Prostate gland (tissue), 2 donors: ENCODE measurements at regions not wholly inside any gene's neighbourhood (a gene's known extent, or its start where the extent isn't known, plus 50 kb on each side); places are given as distances from the start of the nearest gene placed in this dataset. TPM values are rescaled to one million over a fixed set of nuclear protein-coding genes. Genes with fewer than 3 reads are reported as not detected.
"Not testable (repeated sequence)": the region's sequence is repeated elsewhere in the genome, so short reads cannot be mapped to it uniquely, and the experiment has no call there.

ENCODE experiments used
- DNase-seq: peaks from one replicate; pipeline ENCODE4 v3.0.0-alpha.2; 2019; ENCODE audit warnings: low spot score
- H3K27ac ChIP-seq, 2 donors: fragments of 200-600 bp; sonication (generic); 2 replicates each; pipeline ENCODE4 v1.5.1; 2017 to 2019
- H3K27me3 ChIP-seq: fragments of 200-600 bp; sonication (generic); replicated peaks from 2 replicates; pipeline ENCODE4 v1.5.1; 2019; ENCODE audit not compliant: insufficient read depth
- H3K36me3 ChIP-seq, 2 donors: fragments of 200-600 bp; sonication (generic); 1 replicate in 1 of 2; 2 replicates in 1 of 2; pipeline versions ENCODE4 v1.5.1 to v1.8.1; 2017 to 2019
- H3K4me1 ChIP-seq: fragments of 200-600 bp; sonication (generic); replicated peaks from 2 replicates; pipeline ENCODE4 v1.5.1; 2019
- H3K4me3 ChIP-seq, 2 donors: fragments of 200-600 bp; sonication (generic); 2 replicates each; pipeline ENCODE4 v1.5.1; 2017 to 2019
- H3K9me3 ChIP-seq: fragments of 200-600 bp; sonication (generic); 2 replicates; pipeline ENCODE4 v1.5.1; 2017
- CTCF ChIP-seq, 4 experiments: fragments of 200-600 bp in 2 of 4; fragments of 450-650 bp in 2 of 4; sonication (generic) in 2 of 4; IDR thresholded peaks; 1 replicate in 3 of 4; 2 replicates in 1 of 4; pipeline ENCODE4 v1.5.1; 2016 to 2019; ENCODE audit warnings: antibody characterized with exemption in 4 of 4, mild to moderate bottlenecking in 2 of 4, moderate library complexity in 2 of 4
- POLR2A ChIP-seq: fragments of 450-650 bp; IDR thresholded peaks from one replicate; pipeline ENCODE4 v1.6.1; 2016; ENCODE audit warnings: antibody characterized with exemption, mild to moderate bottlenecking
- POLR2AphosphoS5 ChIP-seq: sonication (generic); formaldehyde crosslinking; IDR thresholded peaks from one replicate; pipeline ENCODE4 v1.6.1; 2017; ENCODE audit warnings: antibody characterized with exemption
- WGBS: methylation state at CpG from one replicate; pipeline ENCODE4 v1.1.5; 2018; 5-methylcytosine and 5-hydroxymethylcytosine counted together
- intact Hi-C: fragments of 100-400 bp; cut with DNase I; formaldehyde crosslinking; loops from one replicate; pipeline ENCODE4 v1.14.2; 2022
- microRNA-seq: library from miRNA; unstranded; fragments of <30 nt; microRNA quantifications from one replicate; pipeline ENCODE4, GENCODE V29; 2016
- small RNA-seq, 2 donors: library from RNA; depleted of rRNA; stranded (forward); fragments of <200 nt; gene quantifications; one replicate each; pipeline ENCODE3, GENCODE V24; 2016

GRCh38 chr5:87211676-87212075, 56.0 kb upstream of the RASA1 start:
- no peaks in the 10 kb centered on the region for H3K36me3 ChIP-seq
- WGBS: 53% methylated on average over 1 of the region's 1 CpG
- H3K27ac ChIP-seq: no peak overlapping the region
- no peak overlapping the region for H3K4me3 ChIP-seq
- no peaks in the 10 kb centered on the region for H3K4me1 ChIP-seq
- no peak for TF ChIP-seq POLR2AphosphoS5
- no peak for TF ChIP-seq POLR2A
- TF ChIP-seq CTCF (IDR thresholded peaks at IDR 0.05): no peak
- H3K9me3 ChIP-seq: no peaks in the 10 kb centered on the region
- no peaks in the 10 kb centered on the region for H3K27me3 ChIP-seq
- intact Hi-C loops: no loop called here
- DNase-seq: no peak

- intact Hi-C loops, H3K9me3 ChIP-seq, H3K27me3 ChIP-seq, H3K27ac ChIP-seq, H3K36me3 ChIP-seq, H3K4me3 ChIP-seq, DNase-seq, H3K4me1 ChIP-seq: not testable (repeated sequence)
- WGBS: 87% methylated on average over 2 of the region's 2 CpGs
Observed at GRCh38 chr5:87212183-87212582, 55.5 kb upstream of the RASA1 start.

- H3K4me3 ChIP-seq, H3K27ac ChIP-seq, H3K27me3 ChIP-seq, H3K9me3 ChIP-seq, intact Hi-C loops, H3K4me1 ChIP-seq, H3K36me3 ChIP-seq, DNase-seq: not testable (repeated sequence)
- WGBS: 58% methylated on average over 4 of the region's 4 CpGs
Observed at GRCh38 chr5:87217480-87217879, 50.2 kb upstream of the RASA1 start.

Small RNA genes in the stretch of these regions (microRNA-seq; reads per million reads assigned to microRNA genes)
- not detected for gene MIR4280

Small RNA genes in the stretch of these regions (small RNA-seq; reads per million reads assigned to genes)
- gene MIR4280 (0 reads per million in 2 donors), gene RN7SKP34 (0 reads per million in 2 donors)
